HuH-7.5 (cell line): ENCODE measurements at regions not wholly inside any gene's neighbourhood (a gene's known extent, or its start where the extent isn't known, plus 50 kb on each side); places are given as distances from the start of the nearest gene placed in this dataset.

Experiments used
- DNase-seq: peaks from one replicate; pipeline ENCODE4 v3.0.0; 2011; ENCODE audit warnings: low spot score

DNA sequence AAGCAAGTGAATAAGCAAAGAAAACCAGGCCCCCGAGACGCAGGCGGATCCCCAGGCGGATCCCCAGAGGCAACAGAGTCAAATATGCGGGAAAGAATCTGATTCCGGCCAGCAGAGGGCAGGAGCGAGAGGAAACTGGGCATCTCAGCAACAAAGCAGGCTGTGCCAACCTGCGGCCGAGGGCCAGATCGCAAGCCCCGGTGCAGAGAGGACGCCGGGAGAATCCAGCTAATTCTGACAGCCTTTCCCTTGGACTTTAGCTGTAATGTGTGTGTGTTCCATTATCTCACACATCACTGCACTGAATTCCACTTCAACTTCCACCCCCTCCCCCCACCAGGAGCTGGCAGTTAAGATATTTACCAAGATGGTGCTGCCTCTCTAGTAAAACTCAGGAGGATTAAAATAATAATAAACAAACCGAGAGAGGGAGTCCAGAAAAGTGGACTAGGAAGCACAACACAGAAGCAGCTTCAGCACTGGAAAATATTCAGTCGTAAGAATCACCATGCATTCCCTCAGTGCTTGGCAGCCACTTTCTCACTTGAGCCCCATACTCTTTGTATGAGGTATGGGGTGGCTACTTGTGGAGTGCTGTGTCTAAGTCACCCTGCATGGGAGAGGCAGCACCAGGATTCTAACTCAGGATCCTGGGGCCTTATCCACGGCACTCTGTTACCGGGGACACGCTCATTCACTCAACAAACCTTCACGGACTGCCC, 66.2 kb upstream of the SNX9 start:
- peak; percentile 44 for DNase-seq

DNA sequence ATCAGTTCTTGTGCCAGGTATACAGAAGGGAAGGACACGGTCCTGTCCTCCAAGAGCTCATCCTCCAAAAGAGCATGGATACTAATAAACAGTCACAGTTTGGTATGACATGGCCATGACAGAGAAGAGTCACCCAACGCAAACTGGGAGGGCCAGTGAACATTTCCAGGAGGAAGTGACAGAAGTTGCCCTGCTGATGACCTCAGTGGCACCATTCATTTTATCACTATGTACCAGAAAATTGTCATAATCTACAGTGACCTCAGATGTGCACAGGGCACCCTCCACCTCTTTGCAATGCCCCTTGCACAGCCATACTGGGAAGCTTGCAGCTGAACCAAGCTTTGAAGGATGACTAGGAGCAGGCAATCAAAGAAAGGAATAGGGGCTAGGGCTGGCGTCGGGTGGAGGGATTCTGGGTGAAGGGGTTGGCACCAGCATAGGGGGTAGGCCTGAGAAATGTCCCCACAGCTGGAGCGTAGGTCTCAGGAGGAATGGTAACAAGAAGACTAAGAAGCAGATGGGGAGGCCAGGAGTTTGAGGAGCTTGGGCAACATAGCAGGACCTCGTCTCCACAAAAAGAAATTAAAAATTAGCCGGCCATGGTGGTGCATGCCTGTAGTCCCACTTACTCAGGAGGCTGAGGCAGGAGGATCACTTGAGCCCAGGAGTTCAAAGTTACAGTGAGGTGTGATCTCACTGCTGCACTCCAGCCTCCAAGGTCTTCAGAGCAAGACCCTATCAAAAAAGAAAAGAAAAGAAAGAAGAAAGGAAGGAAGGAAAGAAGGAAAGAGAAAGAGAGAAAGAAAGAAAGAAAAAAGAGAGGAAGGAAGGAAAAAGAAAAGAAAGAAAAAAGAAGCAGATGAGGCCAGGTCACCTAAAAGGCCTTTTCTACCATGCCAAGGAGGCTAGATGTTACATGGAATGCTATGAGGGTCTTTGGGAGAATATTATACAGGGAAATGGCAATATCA, 65.3 kb upstream of the SNX9 start:
- DNase-seq: no peak

DNA sequence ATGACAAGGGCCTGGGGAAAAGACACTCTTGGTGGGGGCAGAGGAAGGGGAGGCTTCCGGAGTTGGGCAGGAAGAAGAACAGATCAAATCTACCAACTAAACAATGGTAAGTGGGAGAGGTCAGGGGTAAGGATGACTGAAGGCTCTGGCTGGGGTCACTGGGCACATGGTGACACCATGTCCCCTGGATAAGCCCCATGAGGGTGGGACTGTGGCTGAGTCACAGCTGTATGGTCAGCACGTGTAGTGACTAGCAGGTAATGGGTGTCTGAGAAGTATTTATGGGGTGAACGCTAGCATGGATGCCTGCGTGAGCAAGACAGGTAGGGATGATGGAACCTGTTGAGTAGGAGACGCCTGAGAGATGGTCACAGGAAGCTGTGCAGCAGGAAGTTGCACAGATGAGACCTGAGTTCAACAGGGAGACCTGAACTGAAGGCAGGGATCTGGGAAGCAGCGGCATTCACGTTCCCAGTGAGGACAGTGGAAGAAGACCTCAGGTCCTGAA, 64.5 kb upstream of the SNX9 start:
- no peak for DNase-seq

DNA sequence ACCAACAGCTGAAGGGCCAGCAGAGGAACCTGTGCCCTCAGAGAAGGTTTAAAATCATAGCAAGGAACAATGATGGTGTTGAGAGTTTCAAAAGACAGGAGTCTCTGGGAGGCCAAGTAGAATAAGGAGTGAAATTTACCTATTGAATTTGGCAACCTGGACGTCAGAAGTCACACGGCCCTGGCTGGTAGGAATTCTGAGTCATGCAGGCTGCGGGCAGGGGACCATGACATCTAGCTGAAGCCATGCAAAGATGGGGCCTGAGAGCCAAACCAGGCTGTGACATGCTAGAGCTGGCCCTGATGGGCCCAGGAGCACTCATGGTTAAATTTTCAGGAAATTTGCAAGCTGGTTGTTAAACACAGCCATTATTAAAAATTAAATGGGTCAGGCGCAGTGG, 64.0 kb upstream of the SNX9 start:
- DNase-seq: no peak

DNA sequence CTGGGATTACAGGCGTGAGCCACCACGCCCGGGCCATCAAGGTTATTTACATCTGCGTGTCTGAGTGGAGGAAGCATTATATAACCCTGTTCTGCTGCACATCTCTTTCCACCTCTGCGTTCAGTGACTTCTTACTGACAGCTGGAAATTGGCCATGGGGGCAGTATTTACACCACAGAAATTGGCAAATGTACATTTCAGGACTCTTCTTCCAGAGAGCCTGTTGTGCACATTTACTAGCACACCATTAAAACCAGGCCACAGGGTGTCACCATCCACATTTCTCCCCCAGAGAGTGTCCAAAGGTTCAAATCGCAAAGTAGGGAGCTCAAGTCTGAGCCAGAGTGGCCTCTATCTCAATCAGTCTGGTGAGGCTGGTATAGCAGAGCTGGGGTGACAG, 62.9 kb upstream of the SNX9 start:
- no peak for DNase-seq

DNA sequence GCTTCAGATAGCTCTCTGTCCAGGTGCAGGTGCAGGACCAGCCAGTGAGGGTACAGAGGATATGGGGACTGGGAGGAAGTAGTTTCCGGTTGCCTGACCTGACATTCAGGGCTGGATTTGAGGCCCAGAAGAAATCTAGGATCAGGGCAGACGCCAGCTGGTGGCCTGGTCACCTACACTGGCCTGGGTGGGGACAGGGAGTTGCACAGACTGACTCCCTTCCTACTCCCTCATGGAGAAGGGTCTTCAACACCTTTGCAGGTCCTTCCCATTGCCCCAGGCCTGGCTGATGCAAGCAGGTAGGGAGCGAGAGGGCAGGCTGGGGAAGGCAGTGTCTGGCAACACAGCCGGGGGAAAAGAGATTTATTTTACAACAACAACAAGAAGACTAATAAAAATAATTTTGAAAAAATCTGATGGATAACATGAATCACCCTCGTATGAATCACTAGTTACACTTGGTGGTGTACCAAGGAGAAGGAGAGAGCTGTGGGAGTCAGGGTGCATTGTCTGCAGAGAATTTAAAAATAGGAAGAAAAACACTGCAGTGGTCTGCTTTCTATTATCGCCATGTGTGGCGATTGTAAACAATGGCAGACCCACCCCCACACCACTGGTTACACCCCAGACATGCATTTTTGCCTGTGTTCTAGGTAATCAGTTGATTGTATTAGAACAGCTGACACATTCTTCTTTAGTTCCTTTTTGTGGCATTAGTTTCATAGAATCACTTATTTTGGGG, 62.3 kb upstream of the SNX9 start:
- no peak for DNase-seq

DNA sequence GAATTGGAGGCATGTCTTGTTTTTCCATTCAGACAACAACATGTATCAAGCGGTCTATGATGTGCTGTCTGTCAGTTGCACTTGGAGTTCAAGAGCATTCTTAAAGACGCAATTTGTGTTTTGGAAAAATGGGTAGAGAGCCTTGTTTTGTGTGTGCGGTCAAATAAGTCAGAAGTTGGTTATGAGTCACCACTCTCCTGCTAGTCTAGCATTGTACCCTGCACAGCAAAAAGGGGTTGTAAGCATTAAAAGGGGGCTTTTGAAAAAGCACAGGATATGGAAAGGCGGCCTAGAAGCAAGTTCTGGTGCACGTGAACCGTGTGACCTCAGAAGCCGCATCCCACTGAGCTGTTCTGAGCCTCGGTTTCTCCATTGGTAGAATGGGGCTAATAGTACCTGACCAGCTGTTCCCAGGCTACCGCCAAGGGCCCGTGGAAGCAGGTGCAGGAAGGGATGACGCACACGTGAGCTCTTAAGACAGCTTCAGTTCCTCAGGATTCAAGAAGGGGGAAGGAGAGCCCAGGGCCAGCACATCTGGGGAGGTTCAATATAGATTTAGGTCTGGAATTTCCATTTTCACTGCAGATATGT, 61.6 kb upstream of the SNX9 start:
- no peak for DNase-seq

DNA sequence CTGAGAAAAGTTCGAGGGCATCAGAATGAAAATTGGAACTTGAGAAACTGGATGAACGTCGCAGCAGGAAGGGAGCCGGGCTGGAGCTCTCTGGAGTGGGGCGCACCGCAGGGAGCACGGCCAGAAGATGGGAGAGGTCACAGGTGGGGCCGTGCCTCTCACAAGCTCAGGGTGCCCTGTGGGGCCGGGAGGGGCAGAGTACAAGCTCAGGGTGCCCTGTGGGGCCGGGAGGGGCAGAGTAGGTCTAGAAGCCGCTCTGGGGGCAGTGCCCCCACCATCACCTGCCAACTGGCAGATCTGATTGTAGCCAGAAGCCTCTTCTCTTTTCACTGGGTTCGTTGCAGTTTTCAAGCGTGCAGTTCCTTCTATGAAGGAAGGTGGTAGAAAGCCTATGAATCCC, 61.1 kb upstream of the SNX9 start:
- DNase-seq: no peak

DNA sequence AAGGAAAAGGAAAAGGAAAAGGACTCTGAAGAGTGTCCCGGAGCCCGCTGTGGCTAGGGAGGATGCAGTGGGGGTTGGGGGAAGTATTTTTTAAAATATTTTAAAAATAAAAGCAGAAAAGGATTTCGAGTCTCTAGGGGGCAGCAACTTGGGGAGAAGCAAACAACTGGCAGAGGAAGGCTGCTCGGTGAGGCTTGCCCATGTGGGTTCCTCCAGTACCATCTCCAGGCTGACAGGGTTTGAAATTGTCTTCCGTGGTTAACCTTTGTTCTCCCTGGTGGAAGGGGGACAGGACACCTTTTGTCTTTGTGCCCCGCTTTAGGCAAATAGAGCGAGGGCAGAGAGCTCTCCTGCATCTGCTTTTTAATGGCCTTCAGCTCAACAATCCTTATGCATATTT, 60.4 kb upstream of the SNX9 start:
- DNase-seq: no peak

DNA sequence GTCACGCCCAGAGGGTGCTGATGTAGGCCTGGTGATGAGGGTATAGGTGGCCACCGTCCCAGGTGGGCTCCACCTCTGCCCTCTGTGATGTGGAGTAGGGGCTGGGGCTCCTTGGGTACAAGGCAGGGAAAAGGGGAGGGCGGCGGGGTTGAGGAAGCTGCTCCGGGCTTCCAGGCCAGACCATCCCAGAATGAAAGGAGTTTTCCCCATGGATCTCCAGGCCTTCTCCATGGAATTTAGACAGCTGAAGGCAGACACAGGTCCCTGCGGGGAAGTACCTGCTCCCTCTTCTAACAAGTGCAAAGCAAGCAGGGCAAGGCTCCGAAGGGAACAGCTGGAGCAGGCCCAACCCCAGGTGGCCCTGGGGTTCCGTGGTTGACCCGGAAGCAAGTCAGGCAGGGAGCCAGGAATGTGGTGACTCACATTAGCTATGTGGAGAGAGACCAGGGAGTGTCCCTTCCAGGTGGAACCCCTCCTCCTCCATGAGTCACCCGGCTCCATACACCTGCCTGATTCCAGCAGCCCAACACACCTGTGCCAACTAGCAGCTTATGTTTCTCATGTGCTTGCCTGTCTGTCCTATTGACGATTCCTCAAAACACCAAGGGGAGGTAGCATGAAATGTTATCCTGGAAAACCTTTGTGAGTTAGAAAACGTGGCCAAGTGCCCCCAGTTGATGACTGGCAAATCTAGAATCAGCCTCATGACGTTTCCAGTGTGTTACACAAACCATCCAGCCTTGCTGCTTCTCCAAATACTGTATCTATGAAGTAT, 59.7 kb upstream of the SNX9 start:
- peak; percentile 69 for DNase-seq

DNA sequence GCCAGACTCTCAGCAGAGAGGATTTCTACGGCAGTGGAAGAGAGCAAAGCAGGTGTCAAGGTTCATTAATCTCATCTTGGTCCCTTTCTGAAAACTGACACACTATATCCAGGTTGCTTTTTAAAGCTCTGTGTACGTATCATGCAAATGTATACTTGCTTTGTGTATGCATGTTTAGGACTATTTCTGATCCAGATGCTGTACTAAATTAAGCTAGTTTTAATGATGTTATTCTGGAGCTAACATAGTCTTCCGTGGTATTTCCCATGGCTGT, 59.2 kb upstream of the SNX9 start:
- no peak for DNase-seq

DNA sequence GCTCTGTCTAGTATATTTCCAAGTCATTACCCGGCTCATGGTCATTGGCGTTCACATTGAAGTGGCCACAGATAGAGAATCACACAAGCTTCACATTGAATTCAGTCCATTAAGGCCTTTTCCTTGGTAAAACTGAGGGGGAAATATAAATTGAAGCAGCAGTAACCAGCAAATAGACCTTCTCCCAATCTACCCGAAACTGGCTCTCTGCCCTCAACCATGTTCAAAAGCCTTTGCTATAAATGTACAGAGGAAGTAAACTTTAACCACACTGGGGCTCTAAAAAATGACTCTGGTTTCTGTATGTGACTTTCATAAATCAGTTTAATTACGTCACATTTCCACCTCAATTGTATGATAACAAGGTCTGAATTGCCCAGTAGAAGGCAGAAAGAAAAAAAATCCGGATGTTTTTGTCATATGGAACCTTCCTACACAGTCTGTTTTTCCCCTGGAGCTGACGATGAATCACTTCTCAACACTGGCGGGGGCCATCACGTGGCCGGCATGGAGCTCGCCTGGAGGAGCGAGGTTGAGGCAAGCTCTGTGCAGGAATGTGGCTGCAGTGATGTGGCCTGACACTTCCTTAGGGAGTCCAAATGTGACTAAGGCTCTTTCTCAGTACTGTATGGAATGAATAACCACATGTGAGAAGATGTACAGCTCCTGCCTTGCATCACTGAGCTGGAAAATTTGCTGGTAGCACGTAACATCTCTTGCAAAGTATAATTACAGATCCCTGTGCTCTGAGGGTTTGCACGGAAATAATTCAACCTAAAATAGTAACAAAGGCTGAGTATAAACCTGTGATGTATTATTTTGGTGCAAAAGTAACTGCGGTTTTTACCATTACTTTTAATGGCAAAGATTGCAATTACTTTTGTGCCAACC, 58.6 kb upstream of the SNX9 start:
- DNase-seq: no peak

DNA sequence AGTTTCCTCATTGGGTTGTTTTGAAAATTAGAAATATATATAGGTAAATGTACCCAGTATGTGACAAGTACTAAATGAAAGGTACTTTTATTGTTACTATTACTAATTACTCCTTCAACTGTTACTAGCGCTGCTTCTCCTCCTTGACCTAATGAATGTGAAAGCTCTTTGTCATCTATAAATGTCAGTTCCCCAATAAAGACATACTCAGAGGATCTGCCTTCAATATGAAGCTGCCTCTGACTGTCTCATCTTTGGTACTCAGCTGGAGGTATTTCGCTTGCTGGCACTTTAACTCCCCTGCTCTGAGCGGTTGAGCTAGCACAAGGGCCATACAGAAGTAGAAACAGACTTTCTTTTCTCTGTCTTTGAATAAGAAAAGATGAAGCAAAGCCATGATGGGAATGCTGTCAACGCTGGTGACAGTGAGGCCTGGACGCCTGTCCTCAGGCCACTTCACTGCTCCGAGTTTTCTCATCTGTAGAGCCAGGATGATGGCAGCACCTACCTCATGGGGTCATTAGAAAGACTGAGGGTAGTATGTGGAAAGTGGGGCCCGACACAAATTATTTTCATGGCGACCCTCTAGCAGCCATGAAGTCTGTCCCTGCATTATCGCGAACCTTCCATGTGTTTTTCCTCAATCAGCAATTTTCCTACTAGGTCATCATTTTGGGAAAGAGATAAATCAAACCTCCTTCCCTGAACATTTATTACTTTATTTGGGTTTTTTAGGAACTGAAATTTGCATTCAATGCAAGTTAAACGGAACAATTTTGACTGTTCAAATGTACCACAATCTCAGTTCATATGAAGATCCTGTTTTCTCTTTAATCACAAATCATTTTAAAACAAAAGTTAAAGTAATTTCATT, 55.9 kb upstream of the SNX9 start:
- no peak for DNase-seq

DNA sequence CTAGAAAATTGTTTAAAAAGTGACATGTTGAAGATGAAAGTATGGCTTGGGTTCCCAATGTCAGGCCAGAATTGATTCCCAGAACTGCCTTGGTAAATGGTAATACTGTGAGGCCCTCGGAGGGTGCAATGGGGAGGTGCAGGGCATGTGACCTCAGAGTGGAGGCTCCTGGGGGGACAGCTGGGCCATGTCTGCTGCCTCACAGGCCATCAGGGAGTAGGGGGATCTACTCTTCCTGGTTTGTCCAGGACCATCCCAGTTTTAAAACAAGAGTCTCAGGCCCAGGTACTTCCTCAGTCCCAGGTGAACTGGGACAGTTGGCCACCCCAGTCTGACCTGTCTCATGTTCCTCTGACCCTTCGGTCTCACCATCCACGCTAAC, 55.3 kb upstream of the SNX9 start:
- no peak for DNase-seq

DNA sequence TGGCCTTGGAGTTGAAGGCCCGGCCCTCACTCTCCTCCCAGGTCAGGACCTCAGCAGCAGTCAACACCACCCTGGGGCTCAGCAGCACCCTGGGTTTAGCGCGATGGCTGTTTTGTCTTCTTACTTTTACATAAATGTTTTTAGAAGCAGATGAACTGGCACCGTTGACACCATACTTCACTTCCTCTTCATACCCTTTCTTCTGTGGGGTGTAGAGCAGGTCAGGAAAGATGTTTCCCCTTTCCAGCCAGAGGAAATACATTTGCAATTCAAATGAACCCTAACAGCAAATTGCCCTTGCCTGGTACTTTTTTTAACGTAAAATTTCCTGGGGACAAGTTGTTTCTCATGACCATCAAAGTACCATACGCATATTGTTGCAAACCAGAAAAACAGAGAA, 54.7 kb upstream of the SNX9 start:
- no peak for DNase-seq

DNA sequence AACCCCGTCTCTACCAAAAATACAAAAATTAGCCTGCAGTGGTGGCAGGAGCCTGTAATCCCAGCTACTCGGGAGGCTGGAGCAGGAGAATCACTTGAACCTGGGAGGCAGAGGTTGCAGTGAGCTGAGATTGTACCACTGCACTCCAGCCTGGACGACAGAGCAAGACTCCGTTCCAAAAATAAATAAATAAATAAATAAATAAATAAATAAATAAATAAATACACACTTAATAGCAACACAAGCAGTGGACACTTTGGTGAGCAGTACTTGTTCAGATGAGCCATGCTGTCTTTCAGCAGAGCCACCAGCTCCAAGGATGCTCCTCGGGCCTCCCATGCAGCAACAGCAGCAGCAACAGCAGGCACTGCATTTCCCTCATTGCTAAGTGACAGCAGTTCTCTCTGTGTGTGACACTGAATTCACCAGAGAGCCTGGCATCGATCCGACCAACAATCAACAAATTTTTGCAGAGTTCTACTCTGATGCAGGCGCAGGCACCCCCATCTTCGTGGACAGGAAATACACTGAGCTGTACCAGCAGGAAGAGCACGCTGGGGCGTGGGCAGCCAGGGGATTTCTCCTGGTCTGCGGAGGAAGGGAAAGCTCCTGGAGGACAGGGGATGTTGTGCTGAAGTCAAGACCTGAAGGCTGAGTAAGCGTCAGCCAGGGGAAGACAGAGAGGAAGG, 54.0 kb upstream of the SNX9 start:
- DNase-seq: no peak

DNA sequence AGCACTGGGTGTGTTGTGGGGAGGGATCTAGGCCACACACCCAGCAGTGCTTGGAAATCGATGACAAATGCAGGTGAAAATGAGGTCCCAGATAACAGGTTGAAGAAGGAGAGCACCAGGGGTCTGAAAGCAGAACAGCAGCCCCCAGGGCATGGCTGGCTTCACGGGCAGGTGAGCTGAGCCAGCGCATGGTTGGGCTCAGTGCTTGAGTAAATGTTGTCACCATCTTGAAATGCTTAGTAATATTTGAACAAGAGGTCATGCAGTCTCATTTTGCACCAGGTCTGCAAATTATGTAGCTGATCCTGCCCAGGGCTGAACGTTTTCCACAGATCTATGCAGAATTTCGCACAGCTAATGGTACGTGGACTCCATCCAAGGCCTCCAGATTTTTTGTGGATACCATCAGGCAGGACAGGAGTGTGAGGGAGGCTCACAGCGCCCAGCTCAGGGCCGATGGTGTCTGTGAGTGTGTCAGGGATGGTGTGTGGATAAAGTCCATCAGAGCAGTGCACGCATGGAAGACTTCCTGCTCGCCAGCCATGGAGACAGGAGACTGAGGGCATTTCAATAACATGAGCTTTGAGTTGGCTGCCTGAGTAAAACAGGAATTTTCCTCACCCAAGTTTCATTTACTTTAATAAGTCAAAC, 53.1 kb upstream of the SNX9 start:
- no peak for DNase-seq

DNA sequence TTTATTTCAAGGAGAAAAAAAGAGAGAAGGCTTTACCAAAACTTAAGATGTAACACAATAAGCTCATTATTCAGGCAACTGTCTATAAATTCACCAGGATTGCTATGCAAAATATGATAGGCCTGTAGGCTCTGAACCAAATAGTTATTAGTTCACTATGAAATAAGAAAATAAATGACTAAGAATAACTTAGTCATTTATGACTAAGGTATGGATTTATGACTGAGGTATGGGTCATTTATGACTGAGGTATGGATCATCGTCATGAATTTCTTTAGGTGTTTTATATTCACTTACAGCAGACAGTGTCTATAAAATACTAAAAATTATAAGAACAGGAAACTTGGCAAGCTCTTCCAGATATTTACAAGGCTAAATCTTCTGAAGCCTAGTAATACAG, 52.1 kb upstream of the SNX9 start:
- no peak for DNase-seq

DNA sequence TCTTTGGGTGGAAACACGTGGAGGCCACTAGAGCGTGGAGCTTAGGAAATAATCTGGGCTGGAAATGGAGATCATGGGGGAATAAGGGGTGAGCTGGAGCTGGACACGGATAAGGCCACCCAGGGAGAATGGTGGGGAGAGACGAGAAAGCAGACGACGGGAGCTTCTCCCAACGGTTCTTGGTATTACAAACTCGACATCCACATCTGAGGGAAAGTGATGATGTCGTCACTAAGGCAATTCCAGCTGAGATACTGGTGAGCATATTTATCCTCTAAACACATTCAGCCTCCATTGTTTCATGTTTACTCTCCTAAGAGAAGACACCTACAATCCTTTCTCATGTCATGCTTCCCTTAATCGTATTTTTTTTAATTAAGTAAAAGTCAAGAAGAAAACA, 50.2 kb upstream of the SNX9 start:
- no peak for DNase-seq
